H54 (cell line): ENCODE measurements at regions not wholly inside any gene's neighbourhood (a gene's known extent, or its start where the extent isn't known, plus 50 kb on each side); places are given as distances from the start of the nearest gene placed in this dataset.
"Not testable (repeated sequence)": the region's sequence is repeated elsewhere in the genome, so short reads cannot be mapped to it uniquely, and the experiment has no call there.

Experiments used
- DNase-seq: peaks from one replicate; pipeline ENCODE4 v3.0.0; 2011; ENCODE audit warnings: low spot score, mixed read lengths; ENCODE audit not compliant: insufficient read length
- FAIRE-seq: peaks from 3 replicates; lab custom pipeline; 2011; peaks lifted over from hg19 to GRCh38; lab: Jason Lieb, UNC
- POLR2A ChIP-seq: IDR thresholded peaks from 2 replicates; pipeline ENCODE4 v1.6.1; 2011; ENCODE audit warnings: low read depth, mild to moderate bottlenecking, low read length

DNA sequence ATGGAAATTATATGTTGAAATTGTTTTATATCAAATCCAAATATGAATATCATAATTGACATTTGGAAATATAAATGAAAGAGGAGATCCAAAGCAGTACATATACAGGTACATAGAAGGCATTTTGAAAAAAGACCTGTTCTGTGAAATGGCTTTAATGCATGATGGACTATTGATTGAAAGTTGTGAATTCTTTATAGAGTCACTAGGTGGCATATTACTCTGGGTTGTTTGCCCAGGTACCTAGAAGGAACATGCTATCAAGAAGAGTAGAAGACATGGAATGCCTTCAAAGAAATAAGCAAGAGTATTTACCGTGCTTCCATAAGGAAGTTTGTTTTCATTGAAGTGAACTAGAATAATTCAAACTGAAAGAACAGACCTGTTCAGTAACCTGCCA lies 160.0 kb upstream of the ANK3 start:
- FAIRE-seq (peak; percentile 91), DNase-seq (no peak)
- no peak for TF ChIP-seq POLR2A

DNA sequence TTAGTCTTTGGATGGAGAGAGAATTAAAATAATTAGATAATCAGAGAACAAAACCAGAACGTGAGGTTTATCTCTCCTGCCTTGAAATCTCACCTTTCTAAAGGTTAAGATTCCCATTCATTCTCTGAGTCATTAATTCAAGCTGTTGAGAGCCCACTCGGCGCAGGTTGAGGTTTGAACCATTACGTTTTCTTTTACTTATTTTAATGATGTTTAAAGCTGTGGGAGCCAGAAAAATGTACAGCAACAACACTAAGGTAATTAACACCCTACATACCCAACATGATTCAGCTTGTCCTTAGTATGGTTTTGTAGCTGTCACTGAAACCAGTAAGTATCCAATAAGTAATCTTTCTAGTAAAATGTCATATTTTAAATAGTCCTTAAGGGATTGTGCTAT lies 153.0 kb upstream of the ANK3 start:
- no peak for DNase-seq
- no peak for TF ChIP-seq POLR2A
- FAIRE-seq: peak; percentile 23

DNA sequence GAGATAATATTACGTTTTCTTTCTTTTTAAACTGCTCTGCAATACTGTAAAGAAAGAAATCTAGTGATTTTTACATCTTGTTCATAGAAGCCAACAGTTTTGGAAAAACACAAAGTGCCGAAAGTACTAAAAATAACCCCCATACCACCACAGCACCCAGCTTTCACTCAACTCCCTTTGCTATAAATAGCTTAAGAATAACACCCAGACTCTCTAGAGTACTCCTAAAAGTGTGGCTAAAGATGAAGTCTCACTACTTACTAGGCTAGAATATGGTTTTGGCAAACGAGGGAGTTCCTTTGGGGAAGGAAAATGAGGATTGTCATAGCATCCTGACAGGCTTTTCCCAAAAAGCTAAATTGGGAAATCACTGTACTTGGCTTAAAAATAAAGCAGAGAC lies 151.8 kb upstream of the ANK3 start:
- TF ChIP-seq POLR2A: no peak

GRCh38 chr10:60537697-60538096 lies 148.0 kb upstream of the ANK3 start:
- TF ChIP-seq POLR2A: no peak
- DNase-seq (no peak), FAIRE-seq (peak; percentile 84)

More for the DNA sequence above, 151.8 kb upstream of the ANK3 start:
- DNase-seq (no peak), FAIRE-seq (peak; percentile 68)

GRCh38 chr10:60536529-60537114 lies 146.9 kb upstream of the ANK3 start:
- no peak for TF ChIP-seq POLR2A
- peak; percentile 14 for DNase-seq
- FAIRE-seq: peak; percentile 99

GRCh38 chr10:60535427-60535826 lies 145.8 kb upstream of the ANK3 start:
- DNase-seq (no peak), FAIRE-seq (no peak)
- TF ChIP-seq POLR2A: no peak

DNA sequence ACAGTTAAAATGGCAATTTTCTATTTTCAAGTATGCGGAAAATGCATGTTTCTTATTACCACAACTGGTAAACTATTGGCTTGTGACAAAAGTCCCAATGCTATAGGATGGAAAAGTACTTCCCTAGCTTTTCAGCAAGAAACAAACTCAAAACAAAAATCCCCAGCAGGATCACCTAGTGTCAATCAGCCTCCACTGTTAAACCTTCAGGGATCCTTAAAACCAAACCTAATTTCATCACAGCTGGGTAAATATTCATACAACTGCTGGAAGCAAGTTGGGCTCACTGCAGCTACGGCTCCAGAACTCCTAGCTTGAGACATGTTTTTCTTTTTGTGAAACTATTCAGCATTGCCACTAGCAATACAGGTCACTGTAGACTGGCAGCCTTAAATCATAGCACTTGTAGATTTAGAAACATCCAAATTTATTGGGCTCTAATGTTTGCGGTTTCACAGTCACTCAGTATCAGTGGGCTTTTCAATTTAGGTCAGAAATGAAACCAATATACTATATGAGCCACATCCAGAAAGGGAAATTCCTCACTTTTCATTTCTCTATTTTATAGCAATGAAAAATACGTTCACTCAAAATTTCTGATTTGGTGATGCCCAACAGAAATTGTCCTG lies 145.2 kb upstream of the ANK3 start:
- DNase-seq: no peak
- no peak for TF ChIP-seq POLR2A
- FAIRE-seq: peak; percentile 61

- FAIRE-seq: no peak
- no peak for DNase-seq
- no peak for TF ChIP-seq POLR2A
These were observed 143.2 kb upstream of the ANK3 start for GRCh38 chr10:60532696-60533468.

- DNase-seq (no peak), FAIRE-seq (no peak)
- TF ChIP-seq POLR2A: no peak
These were observed 141.3 kb upstream of the ANK3 start for GRCh38 chr10:60531006-60531405.

- TF ChIP-seq POLR2A: no peak
- no peak for DNase-seq
- no peak for FAIRE-seq
These were observed 138.0 kb upstream of the ANK3 start for GRCh38 chr10:60527676-60528075.

DNA sequence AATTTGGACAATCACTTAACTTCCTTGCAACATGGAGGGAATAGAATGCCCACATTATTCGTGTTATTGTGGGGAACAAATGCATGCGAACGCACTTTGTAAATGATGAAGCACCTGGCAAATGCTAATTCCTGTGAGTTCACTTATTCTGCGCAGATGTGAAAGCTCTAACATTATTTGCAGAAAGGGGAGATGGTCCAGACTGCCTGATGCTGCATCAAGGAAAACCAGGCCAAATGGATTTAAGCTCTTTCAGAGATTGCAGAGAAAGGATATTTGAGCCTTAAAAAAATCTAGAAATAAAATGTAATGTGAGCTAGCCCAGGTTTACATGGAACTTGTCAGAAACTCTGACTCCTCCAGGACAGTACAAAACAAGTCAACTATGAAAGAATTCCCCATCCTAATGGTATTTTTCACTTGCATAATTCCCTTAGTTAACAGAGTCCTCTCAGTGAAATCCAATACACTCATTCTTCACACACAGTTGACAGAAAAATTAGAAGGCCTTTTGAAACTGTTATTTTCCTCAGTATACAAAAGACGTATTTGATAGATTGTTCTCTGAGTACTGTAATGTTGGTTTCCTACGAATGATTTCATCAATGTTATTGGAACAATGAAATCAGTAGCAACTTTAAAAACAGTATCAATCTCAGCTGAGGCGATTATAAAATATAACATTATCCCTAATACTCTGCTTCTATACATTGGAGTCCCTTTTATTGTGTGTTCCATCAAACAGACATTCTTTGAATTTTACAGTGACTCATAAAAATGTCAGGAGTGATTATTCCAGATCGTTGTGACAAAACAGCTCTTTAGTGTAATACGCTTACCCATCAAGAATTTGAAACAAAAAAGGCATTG lies 136.3 kb upstream of the ANK3 start:
- FAIRE-seq: peak; percentile 83
- no peak for TF ChIP-seq POLR2A

GRCh38 chr10:60524541-60524940 lies 134.9 kb upstream of the ANK3 start:
- DNase-seq: no peak
- no peak for TF ChIP-seq POLR2A
- FAIRE-seq: no peak

More for the DNA sequence above, 136.3 kb upstream of the ANK3 start:
- no peak for DNase-seq

- DNase-seq: not testable (repeated sequence)
These were observed 133.7 kb upstream of the ANK3 start for GRCh38 chr10:60523371-60523770.

GRCh38 chr10:60522617-60523016 lies 132.9 kb upstream of the ANK3 start:
- no peak for TF ChIP-seq POLR2A
- DNase-seq (no peak), FAIRE-seq (peak; percentile 38)

More at GRCh38 chr10:60523371-60523770, 133.7 kb upstream of the ANK3 start:
- not testable (repeated sequence) for FAIRE-seq
